CD14-positive monocyte (primary cell): ENCODE measurements at regions not wholly inside any gene's neighbourhood (a gene's known extent, or its start where the extent isn't known, plus 50 kb on each side); places are given as distances from the start of the nearest gene placed in this dataset.

Experiments
- DNase-seq, 3 donors: peaks; one replicate each; pipeline ENCODE4 v3.0.0-alpha.2; 2011 to 2022
- H2AFZ ChIP-seq: 2 replicates; pipeline ENCODE4 v1.6.0; 2012; ENCODE audit warnings: mild to moderate bottlenecking, low read depth, low read length, inconsistent platforms; ENCODE audit not compliant: insufficient read depth, poor library complexity, severe bottlenecking
- H3K27ac ChIP-seq, 2 donors: 1 replicate in 1 of 2; 2 replicates in 1 of 2; pipeline ENCODE4 v1.5.1; 2012 to 2013; ENCODE audit warnings: low read length in 2 of 2, control low read depth in 1 of 2, inconsistent platforms in 1 of 2, low read depth in 1 of 2, mild to moderate bottlenecking in 1 of 2
- H3K27me3 ChIP-seq, 2 donors: one replicate each; pipeline versions ENCODE4 v1.6.0 to v1.6.1; 2011 to 2013; ENCODE audit warnings: low read length in 2 of 2; ENCODE audit not compliant: control insufficient read depth in 2 of 2, insufficient read depth in 2 of 2
- H3K36me3 ChIP-seq, 2 donors: replicated peaks in 1 of 2; 1 replicate in 1 of 2; 2 replicates in 1 of 2; pipeline versions ENCODE4 v1.5.1 to v1.6.1; 2012 to 2013; ENCODE audit warnings: low read length in 2 of 2, control low read depth in 1 of 2, inconsistent platforms in 1 of 2, mild to moderate bottlenecking in 1 of 2; ENCODE audit not compliant: insufficient read depth in 2 of 2, control insufficient read depth in 1 of 2
- H3K4me1 ChIP-seq, 2 donors: 1 replicate in 1 of 2; 2 replicates in 1 of 2; pipeline versions ENCODE4 v1.5.1 to v1.6.1; 2012 to 2013; ENCODE audit warnings: low read length in 2 of 2, control low read depth in 1 of 2, inconsistent platforms in 1 of 2, mild to moderate bottlenecking in 1 of 2, moderate library complexity in 1 of 2; ENCODE audit not compliant: insufficient read depth in 2 of 2, control insufficient read depth in 1 of 2
- H3K4me2 ChIP-seq: replicated peaks from 2 replicates; pipeline ENCODE3; 2012; ENCODE audit warnings: low read length, moderate library complexity, mild to moderate bottlenecking; ENCODE audit not compliant: poor library complexity, severe bottlenecking; ENCODE audit errors: extremely low read depth
- H3K4me3 ChIP-seq, 3 experiments: fragments of 200-600 bp in 1 of 3; sonication (generic) in 1 of 3; replicated peaks in 1 of 3; 1 replicate in 2 of 3; 2 replicates in 1 of 3; pipeline ENCODE4 v1.5.1; 2011 to 2013; ENCODE audit warnings: low read length in 3 of 3, mild to moderate bottlenecking in 3 of 3, control low read depth in 2 of 3, low read depth in 2 of 3, inconsistent platforms in 1 of 3, moderate library complexity in 1 of 3
- H3K79me2 ChIP-seq: 2 replicates; pipeline ENCODE4 v1.6.0; 2012; ENCODE audit warnings: mild to moderate bottlenecking, control low read depth, inconsistent platforms, low read length, moderate library complexity; ENCODE audit not compliant: insufficient read depth
- H3K9ac ChIP-seq: 2 replicates; pipeline ENCODE4 v1.6.0; 2017; ENCODE audit warnings: low read length, mild to moderate bottlenecking; ENCODE audit not compliant: insufficient read depth, poor library complexity, severe bottlenecking
- H3K9me3 ChIP-seq, 2 donors: replicated peaks in 1 of 2; 1 replicate in 1 of 2; 2 replicates in 1 of 2; pipeline versions ENCODE4 v1.5.1 to v1.6.1; 2012 to 2013; ENCODE audit warnings: low read length in 2 of 2, control low read depth in 1 of 2; ENCODE audit not compliant: control insufficient read depth in 1 of 2, insufficient read depth in 1 of 2
- H4K20me1 ChIP-seq: 2 replicates; pipeline ENCODE4 v1.6.0; 2012; ENCODE audit warnings: mild to moderate bottlenecking, low read length, control low read depth, moderate library complexity; ENCODE audit not compliant: insufficient read depth
- H3K27ac Mint-ChIP-seq, 7 donors: one replicate each; pipeline ENCODE4 v1.8.0; 2020; ENCODE audit warnings: mild to moderate bottlenecking in 7 of 7, mixed read lengths in 7 of 7, moderate library complexity in 6 of 7, inconsistent platforms in 2 of 7
- H3K27me3 Mint-ChIP-seq, 3 donors: one replicate each; pipeline ENCODE4 v1.8.0; 2021 to 2022; ENCODE audit warnings: low read depth in 3 of 3, mild to moderate bottlenecking in 3 of 3, mixed read lengths in 3 of 3, moderate library complexity in 3 of 3, inconsistent platforms in 1 of 3
- H3K36me3 Mint-ChIP-seq, 2 donors: one replicate each; pipeline ENCODE4 v1.8.0; 2020; ENCODE audit warnings: mixed read lengths in 2 of 2, inconsistent platforms in 1 of 2, mild to moderate bottlenecking in 1 of 2
- H3K4me1 Mint-ChIP-seq: one replicate; pipeline ENCODE4 v1.8.0; 2020; ENCODE audit warnings: mild to moderate bottlenecking, mixed read lengths
- H3K4me3 Mint-ChIP-seq, 2 donors: one replicate each; pipeline ENCODE4 v1.8.0; 2020; ENCODE audit warnings: mild to moderate bottlenecking in 2 of 2, mixed read lengths in 2 of 2, moderate library complexity in 1 of 2
- H3K9me3 Mint-ChIP-seq, 7 donors: one replicate each; pipeline ENCODE4 v1.8.0; 2020 to 2022; ENCODE audit warnings: mixed read lengths in 7 of 7, mild to moderate bottlenecking in 6 of 7, moderate library complexity in 6 of 7, inconsistent platforms in 2 of 7
- CTCF ChIP-seq: fragments of 200-600 bp; IDR thresholded peaks from one replicate; pipeline ENCODE4 v1.8.0; 2022; ENCODE audit warnings: antibody characterized with exemption, mild to moderate bottlenecking
- WGBS: methylation state at CpG from one replicate; pipeline ENCODE4 v1.1.5; 2013; ENCODE audit warnings: missing lambda C conversion rate; ENCODE audit not compliant: insufficient coverage; 5-methylcytosine and 5-hydroxymethylcytosine counted together
- intact Hi-C, 2 donors: fragments of 100-400 bp; cut with micrococcal nuclease; formaldehyde crosslinking; loops; one replicate each; pipeline versions ENCODE4 v1.15.0 to v1.15.1; 2023

- H3K27ac Mint-ChIP-seq = no peak overlapping the region
- peaks cover 0 to 6% of the 10 kb centered on the region in 2 donors for H3K9me3 ChIP-seq
- no peaks in the 10 kb centered on the region for H3K79me2 ChIP-seq
- no peak overlapping the region for H2AFZ ChIP-seq
- no peaks in the 10 kb centered on the region for H3K27me3 ChIP-seq
- no peaks in the 10 kb centered on the region for H3K36me3 Mint-ChIP-seq
- intact Hi-C loops = no loop called here
- H4K20me1 ChIP-seq = no peaks in the 10 kb centered on the region
- peaks cover 0 to 2% (median 1%) of the 10 kb centered on the region in 3 donors for H3K27me3 Mint-ChIP-seq
- H3K4me1 ChIP-seq = no peaks in the 10 kb centered on the region
- no peak overlapping the region for H3K4me3 ChIP-seq
- H3K27ac ChIP-seq = no peak overlapping the region
- no peaks in the 10 kb centered on the region for H3K36me3 ChIP-seq
- TF ChIP-seq CTCF = no peak
- H3K9me3 Mint-ChIP-seq = peaks cover 9 to 20% (median 17%) of the 10 kb centered on the region in 7 donors
- H3K9ac ChIP-seq = no peak overlapping the region
- no peaks in the 10 kb centered on the region for H3K4me1 Mint-ChIP-seq
- WGBS = 100% methylated on average over 1 of the region's 2 CpGs
- no peak for DNase-seq
- no peak overlapping the region for H3K4me2 ChIP-seq
- no peak overlapping the region for H3K4me3 Mint-ChIP-seq
Measured at GRCh38 chr5:110017854-110018253, 328.1 kb downstream of the MAN2A1 start.

GRCh38 chr5:110018509-110018908 is 328.8 kb downstream of the MAN2A1 start:
- no peaks in the 10 kb centered on the region for H4K20me1 ChIP-seq
- intact Hi-C loops = no loop called here
- H3K27ac Mint-ChIP-seq = no peak overlapping the region
- no peak overlapping the region for H2AFZ ChIP-seq
- DNase-seq = no peak
- peaks cover 0 to 6% of the 10 kb centered on the region in 2 donors for H3K9me3 ChIP-seq
- H3K27me3 Mint-ChIP-seq = peaks cover 0 to 2% (median 1%) of the 10 kb centered on the region in 3 donors
- no peak overlapping the region for H3K9ac ChIP-seq
- H3K27ac ChIP-seq = no peak overlapping the region
- H3K4me3 ChIP-seq = no peak overlapping the region
- no peaks in the 10 kb centered on the region for H3K4me1 Mint-ChIP-seq
- peaks cover 8 to 17% (median 13%) of the 10 kb centered on the region in 7 donors for H3K9me3 Mint-ChIP-seq
- 92% methylated on average over 3 of the region's 5 CpGs for WGBS
- H3K4me1 ChIP-seq = no peaks in the 10 kb centered on the region
- H3K36me3 ChIP-seq = no peaks in the 10 kb centered on the region
- no peak overlapping the region for H3K4me2 ChIP-seq
- H3K79me2 ChIP-seq = no peaks in the 10 kb centered on the region
- H3K27me3 ChIP-seq = no peaks in the 10 kb centered on the region
- no peak for TF ChIP-seq CTCF
- H3K4me3 Mint-ChIP-seq = no peak overlapping the region
- H3K36me3 Mint-ChIP-seq = no peaks in the 10 kb centered on the region
